Myocyte (in vitro differentiated cells): ENCODE measurements at regions not wholly inside any gene's neighbourhood (a gene's known extent, or its start where the extent isn't known, plus 50 kb on each side); places are given as distances from the start of the nearest gene placed in this dataset.
A peak's percentile ranks its signal among the peaks of the same experiment; 100 is the strongest.
"Not testable (repeated sequence)": the region's sequence is repeated elsewhere in the genome, so short reads cannot be mapped to it uniquely, and the experiment has no call there.

ENCODE experiments used
- DNase-seq: peaks from one replicate; pipeline ENCODE4 v3.0.0-alpha.2; 2012; ENCODE audit warnings: low read depth

DNA sequence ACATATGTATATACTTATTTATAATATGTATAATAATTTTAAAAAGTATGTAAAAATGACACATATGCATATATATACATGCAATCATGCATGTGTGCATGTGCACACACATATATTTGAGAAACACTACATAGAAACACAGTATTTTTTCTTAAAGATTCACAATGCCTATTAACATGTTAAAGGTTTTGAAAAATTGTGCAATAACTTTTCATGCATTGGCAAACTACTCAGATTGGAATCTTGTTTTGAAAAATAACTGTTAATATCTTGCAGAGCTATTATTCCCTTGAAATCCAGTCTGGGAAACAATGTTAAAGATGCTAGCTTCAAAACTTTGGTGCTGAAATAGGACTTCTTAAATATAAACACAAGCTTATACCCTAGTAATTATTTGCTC is 256.2 kb upstream of the P2RY1 start:
- no peak for DNase-seq

- DNase-seq = no peak
Measured at GRCh38 chr3:152581951-152582350, 253.0 kb upstream of the P2RY1 start.

DNA sequence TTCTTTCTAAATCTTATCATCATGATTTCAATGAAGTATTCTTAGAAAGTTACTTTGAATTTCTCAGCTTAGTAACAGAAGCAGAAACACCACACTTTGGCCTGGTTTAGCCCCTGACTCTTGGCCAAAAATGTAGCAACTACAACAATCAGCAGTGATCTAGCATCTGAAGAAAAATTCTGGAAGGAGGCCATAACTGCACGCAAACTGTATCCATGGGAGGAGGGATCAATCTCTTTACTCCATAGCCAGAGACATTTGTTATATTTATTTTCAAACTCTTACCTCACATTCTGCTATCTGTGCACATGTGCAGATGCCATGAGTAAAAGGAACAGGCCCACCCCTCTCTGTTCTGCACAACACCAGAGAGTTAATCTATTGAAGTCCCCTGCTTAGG is 251.0 kb upstream of the P2RY1 start:
- DNase-seq = no peak

DNA sequence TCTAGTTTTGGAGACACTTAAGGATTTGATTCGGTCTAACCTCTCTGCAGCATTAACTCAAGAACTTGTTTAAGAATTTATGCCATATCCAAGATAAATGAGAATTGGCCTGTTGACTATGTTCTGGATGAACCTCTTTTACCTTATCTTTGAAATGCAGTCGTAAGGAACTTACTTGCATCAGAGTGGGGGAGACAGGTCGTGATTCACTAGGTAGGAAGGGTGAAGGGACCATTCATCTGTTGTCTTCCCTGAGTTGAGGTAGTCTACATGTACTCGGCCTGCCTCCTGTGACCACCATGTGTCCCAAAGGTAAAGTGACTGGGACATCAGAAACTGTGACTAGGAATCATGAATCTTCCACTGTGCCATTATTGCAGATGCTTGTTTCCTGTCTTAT is 248.0 kb upstream of the P2RY1 start:
- DNase-seq = no peak

DNA sequence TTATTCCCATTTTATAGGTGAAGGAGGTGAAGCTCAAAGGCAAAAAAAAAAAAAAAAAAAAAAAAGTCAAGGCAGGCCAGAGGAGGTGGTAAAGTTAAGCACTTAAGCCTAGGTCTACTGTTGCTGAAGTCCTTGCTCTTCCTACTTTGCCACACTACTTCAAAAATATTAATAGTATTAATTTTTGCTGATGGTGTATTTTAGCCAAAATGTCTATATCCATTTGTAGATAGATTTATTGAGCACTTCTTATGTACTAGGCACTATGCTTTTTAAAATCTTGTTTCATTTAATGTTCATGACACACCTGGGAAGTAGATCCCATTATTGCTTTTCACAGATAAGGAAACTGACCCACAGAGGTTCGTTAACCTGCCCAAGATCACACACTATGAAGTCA is 247.1 kb upstream of the P2RY1 start:
- no peak for DNase-seq

DNA sequence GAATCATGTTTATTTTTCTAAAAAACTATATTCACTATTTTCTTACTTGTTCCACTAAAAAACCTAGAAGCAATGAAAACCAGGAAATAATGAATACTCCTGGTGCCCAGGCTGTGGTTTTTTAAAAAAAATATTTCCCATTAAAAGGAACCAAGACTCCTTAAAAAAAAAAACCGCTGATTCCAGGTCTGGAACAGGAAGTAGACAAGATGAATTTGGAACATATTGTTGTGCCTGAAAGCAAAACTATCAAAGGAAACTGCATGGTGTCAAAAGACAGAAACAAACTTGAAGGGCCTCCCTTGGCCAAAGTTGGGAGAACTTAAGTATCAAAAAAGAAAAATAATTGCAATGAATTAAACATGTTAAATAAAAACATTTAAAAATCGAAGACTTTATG is 245.3 kb upstream of the P2RY1 start:
- DNase-seq = no peak

DNA sequence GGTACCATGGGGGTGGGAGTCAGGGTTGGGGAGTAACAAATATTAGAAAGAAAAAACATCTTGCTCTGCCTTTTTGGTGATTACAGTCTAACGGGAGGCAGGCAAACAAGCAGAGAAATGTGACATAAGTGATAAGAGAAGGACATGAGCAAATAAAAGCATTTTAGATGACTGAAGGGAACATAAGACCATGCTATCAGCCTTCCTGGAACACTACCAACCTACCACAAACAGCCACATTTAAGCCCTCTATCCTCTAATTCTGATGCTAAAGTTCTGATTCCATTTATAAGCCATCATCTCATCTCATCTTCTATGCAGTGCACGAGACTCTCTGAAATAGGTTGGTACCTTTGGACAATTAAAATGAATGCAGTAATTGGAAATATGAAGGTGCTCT is 243.4 kb upstream of the P2RY1 start:
- DNase-seq = no peak

GRCh38 chr3:152593242-152593641 is 241.7 kb upstream of the P2RY1 start:
- DNase-seq = no peak

DNA sequence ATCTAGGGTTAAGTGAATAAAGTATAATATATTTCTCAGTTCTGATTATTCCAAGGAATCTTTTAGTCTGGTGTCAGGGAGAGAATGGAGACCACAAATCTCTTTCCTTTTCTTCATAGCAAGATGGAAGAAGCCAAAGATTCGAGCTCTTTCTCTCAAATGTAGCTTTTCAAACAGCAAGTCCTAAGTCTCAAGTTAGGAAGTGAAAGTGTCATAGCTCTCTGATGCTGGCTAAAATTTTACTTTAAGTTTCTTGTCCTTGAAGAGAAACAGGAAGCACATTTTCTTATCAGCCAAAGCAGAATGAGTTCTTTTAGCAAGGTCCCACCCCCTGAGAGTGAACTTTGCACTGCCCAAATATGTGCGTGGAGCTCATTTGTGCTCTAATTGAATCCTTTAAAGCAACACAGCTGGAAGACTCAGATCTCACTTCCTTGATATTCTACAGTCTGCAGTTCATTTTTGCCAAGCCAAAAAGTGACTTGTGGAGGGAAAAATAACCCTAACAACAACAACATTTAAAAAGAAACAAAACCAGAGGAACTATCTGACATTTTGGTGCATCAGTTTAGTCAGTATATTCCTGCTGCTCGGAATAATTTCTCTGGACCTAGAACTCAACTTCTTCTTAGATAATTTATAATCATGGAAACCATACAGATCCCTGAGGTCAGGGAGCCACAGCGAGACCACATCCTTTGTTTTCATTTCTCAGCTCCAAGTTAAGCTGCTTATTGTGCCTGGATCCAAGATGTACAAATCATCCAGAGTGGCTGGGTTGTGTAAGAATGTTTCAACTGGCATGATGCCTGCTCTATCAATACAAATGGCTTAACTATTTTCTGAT is 238.7 kb upstream of the P2RY1 start:
- DNase-seq = peak; percentile 26

- DNase-seq = not testable (repeated sequence)
Measured at GRCh38 chr3:152596832-152597231, 238.1 kb upstream of the P2RY1 start.

GRCh38 chr3:152606146-152606545 is 228.8 kb upstream of the P2RY1 start:
- DNase-seq = no peak

- no peak for DNase-seq
Measured at GRCh38 chr3:152607179-152607578, 227.8 kb upstream of the P2RY1 start.

GRCh38 chr3:152608696-152609594 is 226.0 kb upstream of the P2RY1 start:
- DNase-seq = no peak

GRCh38 chr3:152609891-152610290 is 225.0 kb upstream of the P2RY1 start:
- DNase-seq = no peak

DNA sequence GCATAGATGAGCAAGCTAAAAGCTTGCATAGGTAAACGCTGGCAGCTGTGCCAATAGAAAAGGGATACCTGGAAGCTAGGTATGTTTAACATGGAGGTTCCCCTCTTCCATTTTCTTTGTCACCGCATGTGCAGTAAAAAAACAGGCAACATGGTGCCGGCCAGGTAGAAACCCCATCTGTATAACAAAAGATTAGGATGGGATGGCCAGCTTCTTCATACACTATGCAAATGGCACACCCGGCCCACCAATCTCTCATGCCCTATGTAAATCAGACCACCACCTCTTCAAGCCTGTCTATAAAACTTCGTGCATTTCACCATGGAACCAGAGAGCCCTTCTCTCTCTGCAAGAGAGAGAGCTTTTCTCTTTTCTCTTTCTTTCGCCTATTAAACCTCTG is 224.3 kb upstream of the P2RY1 start:
- no peak for DNase-seq

- DNase-seq = no peak
Measured at GRCh38 chr3:152611905-152612304, 223.0 kb upstream of the P2RY1 start.

DNA sequence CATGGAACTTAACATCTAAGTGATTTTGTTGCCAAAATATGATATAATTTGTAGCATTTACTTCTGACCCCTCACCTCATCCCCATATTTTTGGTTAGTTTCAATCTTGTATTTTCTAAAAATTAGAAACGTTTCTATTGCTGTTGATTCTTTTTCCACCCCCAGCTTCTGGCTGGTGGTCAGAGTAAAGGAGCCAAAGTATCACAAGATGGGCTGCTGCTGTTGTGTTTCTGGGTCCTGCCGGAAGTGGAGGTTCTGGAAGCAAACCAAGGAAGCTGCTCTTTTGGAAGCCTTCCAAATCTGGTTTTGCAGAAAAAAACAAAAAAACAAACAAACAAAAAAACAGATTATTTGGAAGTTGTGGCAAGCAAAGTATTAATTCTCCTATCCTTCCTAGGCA is 221.1 kb upstream of the P2RY1 start:
- no peak for DNase-seq

DNA sequence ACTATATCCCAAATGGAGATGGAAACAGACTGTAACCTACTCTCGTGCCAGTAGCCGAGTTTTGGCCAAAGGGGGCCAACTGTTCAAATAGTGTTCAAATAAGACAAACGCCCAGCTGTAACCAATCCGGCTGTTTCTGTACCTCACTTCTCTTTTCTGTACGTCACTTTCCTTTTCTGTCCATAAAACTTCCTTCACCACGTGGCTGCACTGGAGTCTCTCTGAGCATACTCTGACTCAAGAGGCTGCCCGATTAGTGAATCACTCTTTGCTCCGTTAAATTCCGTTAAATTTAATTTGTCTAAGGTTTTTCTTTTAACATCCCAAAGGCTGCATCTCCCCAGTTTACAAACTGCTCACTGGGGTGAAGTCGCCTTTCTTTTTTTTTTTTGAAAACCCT is 219.2 kb upstream of the P2RY1 start:
- no peak for DNase-seq

DNA sequence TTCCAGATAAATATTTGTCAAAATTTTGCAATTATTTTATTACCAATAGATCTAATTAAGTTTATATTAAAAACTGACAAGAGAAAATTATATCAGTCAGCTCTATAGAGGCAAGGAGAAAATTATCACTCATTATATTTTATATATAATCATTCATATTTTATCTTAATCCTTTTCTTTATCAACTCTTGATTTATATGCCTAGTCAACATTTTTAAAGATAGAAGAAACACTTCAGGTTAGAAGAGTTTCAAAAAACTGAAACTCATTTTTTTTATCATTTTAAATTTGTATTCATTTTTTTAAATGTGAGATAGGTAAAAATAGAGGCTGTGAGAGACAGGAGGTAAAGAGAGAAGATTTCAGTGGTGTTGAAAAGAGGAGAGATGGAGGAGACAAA is 217.3 kb upstream of the P2RY1 start:
- no peak for DNase-seq

DNA sequence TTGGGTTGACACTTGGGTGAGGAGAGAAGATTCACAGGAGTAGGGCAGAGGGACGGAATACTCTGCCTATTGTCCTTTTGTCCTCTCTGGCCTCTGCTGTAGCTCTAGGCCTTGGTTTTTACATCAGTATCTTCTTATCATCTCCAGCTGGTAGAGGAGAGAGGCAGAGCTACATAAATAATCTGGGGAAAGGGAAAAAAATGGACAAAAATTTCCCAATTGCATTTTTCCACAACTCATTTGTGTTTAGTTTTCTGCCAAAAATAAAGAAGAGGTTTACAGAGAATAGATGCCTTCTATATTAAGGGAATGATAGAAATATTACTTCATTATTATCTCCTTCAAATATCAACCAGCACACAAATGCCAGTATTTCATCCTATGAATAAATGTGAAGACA is 216.4 kb upstream of the P2RY1 start:
- no peak for DNase-seq

- DNase-seq = no peak
Measured at GRCh38 chr3:152619691-152620090, 215.2 kb upstream of the P2RY1 start.

DNA sequence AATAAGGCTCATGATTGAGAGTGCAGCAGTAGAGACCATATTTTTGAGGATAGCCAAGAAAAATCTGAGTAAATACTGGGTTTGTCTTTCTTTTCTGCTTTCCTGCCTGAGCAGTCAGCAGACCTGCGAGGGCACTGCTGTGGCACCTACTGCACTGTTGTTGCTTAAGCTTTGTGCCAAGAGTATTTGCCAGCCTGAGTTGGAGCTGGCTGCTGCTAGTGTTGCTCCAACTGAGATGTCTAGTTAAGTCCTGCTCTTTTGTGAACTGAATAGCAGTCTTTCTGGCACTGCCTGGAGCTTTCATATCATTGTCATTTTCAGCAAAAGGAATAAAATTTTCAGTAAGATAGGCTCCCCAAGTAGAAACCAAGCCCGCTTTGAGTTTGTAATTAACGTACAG is 214.5 kb upstream of the P2RY1 start:
- no peak for DNase-seq
